Vagina (tissue), 2 donors: ENCODE measurements at regions not wholly inside any gene's neighbourhood (a gene's known extent, or its start where the extent isn't known, plus 50 kb on each side); places are given as distances from the start of the nearest gene placed in this dataset.

Experiments used
- POLR2AphosphoS5 ChIP-seq, 2 donors: sonication (generic); formaldehyde crosslinking; IDR thresholded peaks; one replicate each; pipeline ENCODE4 v1.9.0; 2017; ENCODE audit warnings: antibody characterized with exemption in 2 of 2, mild to moderate bottlenecking in 2 of 2, low read depth in 1 of 2; ENCODE audit not compliant: insufficient read depth in 1 of 2
- TF ChIP-seq, protein P1 (sequence below), 3 experiments: fragments of 450-650 bp in 2 of 3; fragments of 200-600 bp in 1 of 3; sonication (generic) in 1 of 3; IDR thresholded peaks; one replicate each; pipeline ENCODE4 v1.5.1; 2017 to 2019; ENCODE audit warnings: antibody characterized with exemption in 3 of 3, mild to moderate bottlenecking in 2 of 3, moderate library complexity in 2 of 3

DNA sequence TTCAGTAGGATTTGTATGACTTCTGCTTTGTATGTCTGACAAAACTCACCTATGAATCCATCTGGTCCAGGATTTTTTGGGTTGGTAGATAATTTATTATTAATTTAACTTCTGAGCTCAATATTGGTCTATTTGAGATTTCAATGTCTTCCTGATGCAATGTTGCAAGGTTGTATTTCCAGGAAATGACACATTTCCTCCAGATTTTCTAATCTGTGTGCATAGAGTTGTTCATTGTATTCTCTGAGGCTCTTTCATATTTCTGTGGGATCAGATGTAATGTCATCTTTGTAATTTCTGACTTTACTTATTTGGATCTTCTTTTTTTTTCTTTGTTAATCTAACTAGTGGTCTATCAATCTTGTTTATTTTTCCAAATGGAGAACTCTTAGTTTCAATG is 584.7 kb upstream of the SETBP1 start:
- TF ChIP-seq POLR2AphosphoS5 (IDR thresholded peaks at IDR 0.05; ENCODE audit: insufficient read depth in 1 of 2, low read depth in 1 of 2) = no peak
- TF ChIP-seq, protein P1, sequence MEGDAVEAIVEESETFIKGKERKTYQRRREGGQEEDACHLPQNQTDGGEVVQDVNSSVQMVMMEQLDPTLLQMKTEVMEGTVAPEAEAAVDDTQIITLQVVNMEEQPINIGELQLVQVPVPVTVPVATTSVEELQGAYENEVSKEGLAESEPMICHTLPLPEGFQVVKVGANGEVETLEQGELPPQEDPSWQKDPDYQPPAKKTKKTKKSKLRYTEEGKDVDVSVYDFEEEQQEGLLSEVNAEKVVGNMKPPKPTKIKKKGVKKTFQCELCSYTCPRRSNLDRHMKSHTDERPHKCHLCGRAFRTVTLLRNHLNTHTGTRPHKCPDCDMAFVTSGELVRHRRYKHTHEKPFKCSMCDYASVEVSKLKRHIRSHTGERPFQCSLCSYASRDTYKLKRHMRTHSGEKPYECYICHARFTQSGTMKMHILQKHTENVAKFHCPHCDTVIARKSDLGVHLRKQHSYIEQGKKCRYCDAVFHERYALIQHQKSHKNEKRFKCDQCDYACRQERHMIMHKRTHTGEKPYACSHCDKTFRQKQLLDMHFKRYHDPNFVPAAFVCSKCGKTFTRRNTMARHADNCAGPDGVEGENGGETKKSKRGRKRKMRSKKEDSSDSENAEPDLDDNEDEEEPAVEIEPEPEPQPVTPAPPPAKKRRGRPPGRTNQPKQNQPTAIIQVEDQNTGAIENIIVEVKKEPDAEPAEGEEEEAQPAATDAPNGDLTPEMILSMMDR (IDR thresholded peaks at IDR 0.05) = no peak
